HCT116 (cell line): ENCODE measurements at regions not wholly inside any gene's neighbourhood (a gene's known extent, or its start where the extent isn't known, plus 50 kb on each side); places are given as distances from the start of the nearest gene placed in this dataset.

Experiments used
- CBX3 ChIP-seq: IDR thresholded peaks from 2 replicates; pipeline ENCODE4 v1.6.1; 2012; ENCODE audit warnings: low read depth
- EGR1 ChIP-seq: IDR thresholded peaks from 2 replicates; pipeline ENCODE4 v1.6.1; 2012; ENCODE audit warnings: low read depth
- EZH2 ChIP-seq: fragments of 200-600 bp; sonication (generic); IDR thresholded peaks from 2 replicates; pipeline ENCODE4 v1.6.1; 2017; ENCODE audit warnings: antibody characterized with exemption, mixed run types
- EZH2phosphoT487 ChIP-seq: fragments of 200-600 bp; IDR thresholded peaks from 2 replicates; pipeline ENCODE4 v1.6.1; 2018; ENCODE audit warnings: antibody characterized with exemption, borderline replicate concordance
- JUND ChIP-seq: IDR thresholded peaks from 2 replicates; pipeline ENCODE4 v1.6.1; 2012
- POLR2A ChIP-seq: IDR thresholded peaks from 2 replicates; pipeline ENCODE4 v1.7.0; 2011; ENCODE audit warnings: borderline replicate concordance; ENCODE audit not compliant: insufficient read depth, insufficient read length; ENCODE audit errors: extremely low read depth
- POLR2AphosphoS5 ChIP-seq: IDR thresholded peaks from 2 replicates; pipeline ENCODE4 v1.6.1; 2011; ENCODE audit warnings: mild to moderate bottlenecking, low read depth, low read length, moderate library complexity
- SIN3A ChIP-seq: IDR thresholded peaks from 2 replicates; pipeline ENCODE4 v1.6.1; 2012; ENCODE audit warnings: low read depth
- SP1 ChIP-seq: IDR thresholded peaks from 2 replicates; pipeline ENCODE4 v1.6.1; 2012; ENCODE audit warnings: low read depth
- YY1 ChIP-seq: IDR thresholded peaks from 2 replicates; pipeline ENCODE4 v1.6.1; 2011; ENCODE audit warnings: low read length, low read depth, moderate library complexity, mild to moderate bottlenecking; ENCODE audit not compliant: insufficient replicate concordance; ENCODE audit errors: extremely low read depth
- TF ChIP-seq, protein P1 (sequence below), 3 experiments: fragments of 200-600 bp in 1 of 3; sonication (generic) in 1 of 3; IDR thresholded peaks in 2 of 3; conservative IDR thresholded peaks in 1 of 3; 2 replicates each; pipeline ENCODE4 v1.5.1; 2012 to 2017; ENCODE audit warnings: low read depth in 2 of 3, low read length in 2 of 3, antibody characterized with exemption in 1 of 3, borderline replicate concordance in 1 of 3, control low read depth in 1 of 3, mild to moderate bottlenecking in 1 of 3, mixed read lengths in 1 of 3, mixed run types in 1 of 3, moderate library complexity in 1 of 3; ENCODE audit not compliant: insufficient read depth in 1 of 3
- TF ChIP-seq, protein P2 (sequence below): IDR thresholded peaks from 2 replicates; pipeline ENCODE4 v1.6.1; 2012
- TF ChIP-seq, protein P3 (sequence below): IDR thresholded peaks from 2 replicates; pipeline ENCODE4 v1.6.1; 2012

DNA sequence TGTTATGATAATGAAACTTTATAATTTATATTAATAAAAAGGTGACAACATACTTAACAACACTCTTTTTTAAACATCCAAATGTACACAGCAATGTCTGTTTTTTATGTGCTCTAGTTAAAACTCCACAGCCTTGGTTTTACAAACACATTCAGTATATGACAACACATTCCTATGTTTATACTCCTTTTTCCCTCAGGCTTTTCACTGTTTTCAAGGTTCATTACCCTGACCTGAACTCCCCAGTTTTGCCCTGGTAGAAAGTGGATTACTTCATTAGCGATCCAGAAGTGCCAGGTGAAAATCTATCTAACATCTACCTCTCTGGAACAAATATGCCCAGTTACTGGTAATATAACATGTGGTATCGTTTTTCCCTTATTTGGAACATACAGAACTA, 340.2 kb upstream of the DDHD1 start:
- TF ChIP-seq, protein P1, sequence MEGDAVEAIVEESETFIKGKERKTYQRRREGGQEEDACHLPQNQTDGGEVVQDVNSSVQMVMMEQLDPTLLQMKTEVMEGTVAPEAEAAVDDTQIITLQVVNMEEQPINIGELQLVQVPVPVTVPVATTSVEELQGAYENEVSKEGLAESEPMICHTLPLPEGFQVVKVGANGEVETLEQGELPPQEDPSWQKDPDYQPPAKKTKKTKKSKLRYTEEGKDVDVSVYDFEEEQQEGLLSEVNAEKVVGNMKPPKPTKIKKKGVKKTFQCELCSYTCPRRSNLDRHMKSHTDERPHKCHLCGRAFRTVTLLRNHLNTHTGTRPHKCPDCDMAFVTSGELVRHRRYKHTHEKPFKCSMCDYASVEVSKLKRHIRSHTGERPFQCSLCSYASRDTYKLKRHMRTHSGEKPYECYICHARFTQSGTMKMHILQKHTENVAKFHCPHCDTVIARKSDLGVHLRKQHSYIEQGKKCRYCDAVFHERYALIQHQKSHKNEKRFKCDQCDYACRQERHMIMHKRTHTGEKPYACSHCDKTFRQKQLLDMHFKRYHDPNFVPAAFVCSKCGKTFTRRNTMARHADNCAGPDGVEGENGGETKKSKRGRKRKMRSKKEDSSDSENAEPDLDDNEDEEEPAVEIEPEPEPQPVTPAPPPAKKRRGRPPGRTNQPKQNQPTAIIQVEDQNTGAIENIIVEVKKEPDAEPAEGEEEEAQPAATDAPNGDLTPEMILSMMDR (IDR thresholded peaks at IDR 0.05 in 2 of 3, conservative IDR thresholded peaks at IDR 0.05 in 1 of 3; ENCODE audit: borderline replicate concordance in 1 of 3, insufficient read depth in 1 of 3, low read depth in 2 of 3, low read length in 2 of 3) = no peak
- TF ChIP-seq POLR2AphosphoS5 (no peak), EGR1 (no peak), EZH2 (no peak), YY1 (no peak), POLR2A (no peak), SIN3A (no peak), SP1 (no peak), CBX3 (no peak), JUND (no peak), EZH2phosphoT487 (no peak)
- TF ChIP-seq, protein P2, sequence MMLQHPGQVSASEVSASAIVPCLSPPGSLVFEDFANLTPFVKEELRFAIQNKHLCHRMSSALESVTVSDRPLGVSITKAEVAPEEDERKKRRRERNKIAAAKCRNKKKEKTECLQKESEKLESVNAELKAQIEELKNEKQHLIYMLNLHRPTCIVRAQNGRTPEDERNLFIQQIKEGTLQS = no peak
- TF ChIP-seq, protein P3, sequence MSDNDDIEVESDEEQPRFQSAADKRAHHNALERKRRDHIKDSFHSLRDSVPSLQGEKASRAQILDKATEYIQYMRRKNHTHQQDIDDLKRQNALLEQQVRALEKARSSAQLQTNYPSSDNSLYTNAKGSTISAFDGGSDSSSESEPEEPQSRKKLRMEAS = no peak
